GM21717 (cell line): ENCODE measurements at regions not wholly inside any gene's neighbourhood (a gene's known extent, or its start where the extent isn't known, plus 50 kb on each side); places are given as distances from the start of the nearest gene placed in this dataset.
A peak's percentile ranks its signal among the peaks of the same experiment; 100 is the strongest.

ENCODE experiments used
- ATAC-seq: cut with Tn5 transposase; IDR thresholded peaks from one replicate; pipeline ENCODE4 v1.9.1; 2021; ENCODE audit warnings: mild to moderate bottlenecking, moderate library complexity; ENCODE audit not compliant: unreplicated experiment

- no peak for ATAC-seq
These were observed 122.8 kb upstream of the IPO9 start for GRCh38 chr1:201706109-201706508.

- no peak for ATAC-seq
These were observed 121.9 kb upstream of the IPO9 start for GRCh38 chr1:201707027-201707426.

GRCh38 chr1:201707656-201708055 is 121.3 kb upstream of the IPO9 start:
- no peak for ATAC-seq

- ATAC-seq, result no peak
These were observed 120.9 kb upstream of the IPO9 start for GRCh38 chr1:201708085-201708512.

DNA sequence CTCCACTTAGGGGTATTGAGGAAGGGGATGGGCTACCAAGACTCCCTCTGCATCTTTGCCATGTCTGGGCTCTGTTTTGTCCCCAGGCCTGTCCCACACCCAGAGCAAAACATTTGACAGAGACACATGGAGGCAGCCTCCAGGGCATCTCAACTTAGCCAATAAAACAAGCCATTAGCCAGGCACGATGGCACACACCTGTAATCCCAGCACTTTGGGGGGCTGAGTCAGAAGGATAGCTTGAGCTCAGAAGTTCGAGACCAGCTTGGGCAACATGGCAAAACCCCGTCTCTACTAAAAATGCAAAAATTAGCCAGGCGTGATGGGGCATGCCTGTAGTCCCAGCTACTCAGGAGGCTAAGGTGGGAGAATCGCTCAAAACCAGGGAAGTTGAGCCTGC is 120.3 kb upstream of the IPO9 start:
- no peak for ATAC-seq

- ATAC-seq, result peak; percentile 71
These were observed 119.2 kb upstream of the IPO9 start for GRCh38 chr1:201709564-201710295.

GRCh38 chr1:201710632-201711597 is 118.0 kb upstream of the IPO9 start:
- ATAC-seq, result no peak

- ATAC-seq, result no peak
These were observed 117.1 kb upstream of the IPO9 start for GRCh38 chr1:201711811-201712210.

DNA sequence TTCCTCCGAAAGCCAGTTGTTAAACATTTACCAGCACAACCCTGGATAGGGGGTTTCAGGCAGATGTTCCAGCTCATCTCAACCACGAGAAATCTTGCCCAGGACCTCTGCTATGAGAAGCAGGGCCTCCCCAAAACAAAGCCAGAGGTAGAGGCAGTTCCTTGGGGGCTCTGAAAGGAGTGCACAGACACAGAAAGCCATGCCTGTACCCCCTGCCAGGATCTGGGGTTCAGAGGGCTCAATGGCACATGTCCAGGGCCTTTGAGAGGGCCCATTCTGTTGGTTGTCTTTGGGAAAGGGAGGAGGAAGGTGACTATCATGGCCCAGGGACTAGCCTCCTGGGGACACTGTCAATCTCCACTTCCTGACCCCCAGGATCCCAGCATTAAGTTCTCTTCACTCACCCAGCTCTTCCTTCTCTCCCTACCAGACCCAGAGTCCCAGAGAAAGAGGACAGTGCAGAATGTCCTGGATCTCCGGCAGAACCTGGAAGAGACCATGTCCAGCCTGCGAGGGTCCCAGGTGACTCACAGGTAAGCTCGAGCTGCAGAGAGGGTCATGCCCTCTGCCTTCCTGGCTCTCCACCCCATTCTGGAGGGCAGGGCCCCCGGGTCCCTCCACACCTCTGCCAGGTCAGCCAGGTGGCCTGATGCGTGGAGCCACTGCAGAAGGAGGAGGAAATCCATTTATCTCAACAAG is 116.4 kb upstream of the IPO9 start:
- no peak for ATAC-seq

- no peak for ATAC-seq
These were observed 115.7 kb upstream of the IPO9 start for GRCh38 chr1:201713086-201713810.

DNA sequence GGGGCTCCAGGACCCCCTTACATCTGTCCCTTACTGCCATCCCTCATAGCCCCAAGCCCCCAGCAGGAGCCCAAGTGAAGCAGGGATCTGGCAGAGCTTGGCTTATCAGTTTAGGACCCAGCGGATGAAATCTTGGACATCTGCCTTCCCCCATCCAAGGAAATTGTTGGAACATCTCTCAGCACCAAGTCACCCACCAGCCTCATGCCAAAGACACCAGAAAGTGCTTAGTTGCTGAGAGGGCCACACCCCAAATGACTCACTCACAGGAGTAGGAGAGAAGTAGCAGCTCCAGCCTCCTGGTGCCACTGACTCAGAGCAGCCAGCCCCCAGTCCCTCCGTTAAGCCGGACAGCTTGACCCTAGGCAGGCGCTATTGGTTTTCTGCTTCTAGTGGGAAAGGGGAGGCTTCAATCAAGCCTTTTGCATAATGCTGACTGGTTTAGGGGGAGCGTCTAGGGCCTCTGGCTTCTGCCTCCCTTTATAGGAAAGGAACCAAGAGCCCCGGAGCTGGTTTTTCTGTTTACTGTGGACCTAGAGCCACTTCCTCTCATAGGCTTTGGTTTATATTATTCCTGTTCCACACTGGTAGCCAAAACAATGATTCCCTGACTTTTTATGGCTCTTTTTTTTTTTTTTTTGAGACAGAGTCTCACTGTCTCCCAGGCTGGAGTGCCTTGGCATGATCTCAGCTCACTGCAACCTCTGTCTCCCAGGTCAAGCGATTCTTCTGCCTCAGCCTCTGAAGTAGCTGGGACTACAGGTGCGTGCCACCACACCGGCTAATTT is 114.2 kb upstream of the IPO9 start:
- no peak for ATAC-seq

- no peak for ATAC-seq
These were observed 113.6 kb upstream of the IPO9 start for GRCh38 chr1:201715351-201715750.

GRCh38 chr1:201715801-201716741 is 112.9 kb upstream of the IPO9 start:
- peak; percentile 59 for ATAC-seq

DNA sequence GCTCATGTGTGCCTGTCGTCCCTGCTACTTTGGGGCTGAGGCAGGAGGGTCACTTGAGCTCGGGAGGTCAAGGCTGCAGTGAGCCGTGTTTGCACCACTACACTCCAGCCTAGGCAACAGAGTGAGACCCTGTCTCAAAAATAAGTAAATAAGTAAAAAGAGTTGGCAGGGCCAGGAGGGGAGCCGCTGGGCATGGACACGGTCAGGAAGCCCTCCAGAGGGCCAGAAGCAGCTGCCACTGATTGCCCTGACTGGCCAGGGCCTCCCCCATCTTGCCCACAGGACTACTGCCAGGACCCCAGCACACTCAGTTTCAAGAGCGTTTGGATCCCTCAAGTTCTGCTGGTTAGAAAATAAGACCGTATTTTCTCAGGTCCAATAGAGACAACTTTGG is 112.2 kb upstream of the IPO9 start:
- ATAC-seq, result no peak

DNA sequence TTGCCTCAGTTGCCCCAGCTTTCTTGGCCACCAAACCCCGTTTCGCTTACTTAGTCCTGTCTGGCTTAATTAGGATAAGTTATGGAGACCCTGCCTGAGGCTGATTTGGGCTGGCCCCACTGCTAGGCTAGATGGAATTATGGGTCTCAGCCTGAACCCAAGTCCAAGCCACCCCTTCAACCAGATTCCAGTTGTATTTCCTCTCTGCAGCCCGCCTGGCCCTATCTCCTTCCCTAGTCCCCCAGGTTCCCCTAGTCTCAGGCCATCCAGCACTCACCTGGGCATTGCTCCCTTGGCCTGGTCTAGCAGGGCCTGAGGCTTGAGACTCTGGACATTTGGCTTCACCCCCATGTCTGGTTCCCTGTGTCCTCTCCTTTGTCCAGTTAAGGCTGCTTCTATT is 111.7 kb upstream of the IPO9 start:
- ATAC-seq, result no peak

DNA sequence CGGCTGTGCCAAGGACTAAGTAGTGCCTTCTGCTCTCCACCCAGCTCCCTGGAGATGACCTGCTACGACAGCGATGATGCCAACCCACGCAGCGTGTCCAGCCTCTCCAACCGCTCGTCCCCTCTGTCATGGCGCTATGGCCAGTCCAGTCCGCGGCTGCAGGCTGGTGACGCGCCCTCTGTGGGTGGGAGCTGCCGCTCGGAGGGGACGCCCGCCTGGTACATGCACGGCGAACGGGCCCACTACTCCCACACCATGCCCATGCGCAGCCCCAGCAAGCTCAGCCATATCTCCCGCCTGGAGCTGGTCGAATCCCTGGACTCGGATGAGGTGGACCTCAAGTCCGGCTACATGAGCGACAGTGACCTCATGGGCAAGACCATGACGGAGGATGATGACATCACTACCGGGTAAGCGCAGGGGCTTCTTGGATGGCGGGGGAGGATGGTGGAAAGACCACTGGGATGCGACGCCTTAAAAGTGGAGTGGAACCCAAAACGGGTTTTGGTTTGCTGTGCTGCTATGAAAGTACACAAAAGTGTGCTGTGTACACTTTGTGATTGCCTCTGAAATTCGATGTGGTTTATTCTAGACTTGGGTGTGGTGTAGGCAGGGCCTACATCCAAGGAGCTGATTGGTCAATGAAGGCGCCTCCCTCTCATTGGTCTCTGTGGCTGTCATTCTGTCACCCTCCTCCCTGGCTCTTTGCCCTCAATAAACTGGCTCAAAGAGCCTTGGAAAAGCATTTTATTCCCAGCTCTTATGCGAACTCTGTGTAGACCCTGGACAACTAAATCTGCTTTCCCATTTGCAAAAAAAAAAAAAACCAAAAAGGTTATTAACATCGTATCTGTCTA is 110.4 kb upstream of the IPO9 start:
- ATAC-seq, result no peak

DNA sequence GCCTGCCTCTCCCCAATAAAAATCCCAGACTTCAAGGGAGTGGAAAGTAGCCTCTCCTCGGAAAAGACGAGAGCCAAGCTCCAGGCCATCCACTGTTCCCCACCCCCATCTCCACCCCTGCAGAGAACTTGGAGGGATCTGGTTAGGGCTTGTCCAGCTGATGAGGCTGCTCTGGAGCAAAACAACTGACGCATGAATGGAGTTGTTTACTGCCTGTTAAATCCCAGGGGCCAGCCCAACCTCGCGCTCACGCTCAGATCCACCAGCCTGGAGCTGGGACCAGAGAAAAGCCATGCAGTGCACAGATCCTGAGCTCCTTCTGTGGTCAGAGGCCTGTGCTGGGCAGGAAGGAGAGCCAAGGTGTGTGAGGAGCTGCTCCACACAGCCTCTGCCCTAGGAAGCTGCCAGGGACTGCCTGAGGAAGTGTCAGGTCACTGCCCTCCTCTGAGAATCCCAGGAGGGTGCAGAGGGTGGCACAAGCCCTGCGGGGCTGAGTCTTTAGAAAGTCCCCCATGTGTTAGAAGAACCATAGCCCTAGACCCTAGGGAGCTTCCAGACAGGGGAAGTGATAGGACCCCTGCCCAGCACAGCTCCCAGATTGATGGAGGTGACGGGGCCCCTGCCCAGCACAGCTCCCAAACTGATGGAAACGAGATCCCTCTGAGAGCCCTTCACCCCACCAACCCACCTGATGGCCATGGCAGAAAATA is 109.0 kb upstream of the IPO9 start:
- no peak for ATAC-seq
